ENCODE measurements at regions not wholly inside any gene's neighbourhood (a gene's known extent, or its start where the extent isn't known, plus 50 kb on each side); places are given as distances from the start of the nearest gene placed in this dataset.

GRCh38 chr14:31950764-31951637 is 126.1 kb upstream of the ARHGAP5 start:
- TF ChIP-seq CTCF (IDR thresholded peaks at IDR 0.05; ENCODE audit: insufficient read depth, low read depth, low read length) (no peak), EZH2 (IDR thresholded peaks at IDR 0.05; ENCODE audit: insufficient read depth, low read length) (no peak)
